ENCODE measurements at regions not wholly inside any gene's neighbourhood (a gene's known extent, or its start where the extent isn't known, plus 50 kb on each side); places are given as distances from the start of the nearest gene placed in this dataset.

DNA sequence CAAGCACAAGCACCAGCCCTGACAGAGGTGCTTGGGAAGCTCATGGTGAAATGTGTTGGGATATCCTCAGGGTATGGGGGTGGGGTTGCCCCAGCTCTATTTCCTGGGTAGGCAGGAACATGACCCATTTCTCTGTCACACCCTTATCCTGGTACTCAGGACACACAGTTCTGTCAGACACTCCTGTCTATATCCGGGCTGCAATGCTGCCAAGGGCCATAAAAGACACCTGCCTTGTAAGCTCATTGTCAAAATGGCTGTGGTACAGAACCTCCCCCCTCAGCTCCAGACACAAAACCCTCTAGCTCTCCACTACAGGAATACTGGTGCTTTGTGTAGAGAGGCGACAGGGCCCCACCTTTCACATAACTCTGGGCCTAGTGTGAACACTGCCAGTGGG is 636.7 kb downstream of the PLA2G4A start:
- TF ChIP-seq CTCF (IDR thresholded peaks at IDR 0.05): no peak
- TF ChIP-seq POLR2A (IDR thresholded peaks at IDR 0.05): no peak
